T47D (cell line): ENCODE measurements at regions not wholly inside any gene's neighbourhood (a gene's known extent, or its start where the extent isn't known, plus 50 kb on each side); places are given as distances from the start of the nearest gene placed in this dataset.
"Not testable (repeated sequence)": the region's sequence is repeated elsewhere in the genome, so short reads cannot be mapped to it uniquely, and the experiment has no call there.

Experiments
- DNase-seq, 2 experiments: peaks; one replicate each; pipeline versions ENCODE4 v3.0.0 to v3.0.0-alpha.2; 2011 to 2012; ENCODE audit warnings: low read depth in 1 of 2, low spot score in 1 of 2
- JUND ChIP-seq: IDR thresholded peaks from 2 replicates; pipeline ENCODE4 v1.6.1; 2012; ENCODE audit warnings: low read depth
- in situ Hi-C: cut with HindIII; loops from 2 replicates; pipeline ENCODE4 v1.10.0; 2016; ENCODE audit warnings: low sequenced_read_pairs, low pct_unique_long_range_greater_than_20kb

GRCh38 chr1:201726700-201727099 is 102.3 kb upstream of the IPO9 start:
- no peak for DNase-seq
- no peak for TF ChIP-seq JUND
- in situ Hi-C loops: no loop called here

DNA sequence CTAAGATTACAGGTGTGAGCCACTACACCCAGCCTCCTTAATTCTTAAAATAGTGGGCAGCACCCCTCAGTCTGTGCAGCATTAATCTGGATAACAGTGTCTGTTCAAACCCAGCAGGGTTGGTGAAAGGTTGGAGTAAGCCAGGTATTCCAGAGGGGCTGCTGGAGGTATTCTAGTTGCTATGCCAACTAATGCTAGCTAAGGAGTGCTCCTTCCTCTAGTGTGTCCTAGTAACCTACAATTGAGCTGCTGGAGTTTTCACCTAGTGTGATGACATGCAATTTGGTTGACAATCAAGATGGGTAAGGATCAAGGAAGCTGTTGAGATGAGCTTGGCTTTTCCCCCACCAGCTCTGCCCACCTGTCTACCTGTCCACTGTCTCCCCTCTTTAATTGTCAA is 100.2 kb upstream of the IPO9 start:
- in situ Hi-C loops: no loop called here
- DNase-seq: no peak
- TF ChIP-seq JUND: no peak

DNA sequence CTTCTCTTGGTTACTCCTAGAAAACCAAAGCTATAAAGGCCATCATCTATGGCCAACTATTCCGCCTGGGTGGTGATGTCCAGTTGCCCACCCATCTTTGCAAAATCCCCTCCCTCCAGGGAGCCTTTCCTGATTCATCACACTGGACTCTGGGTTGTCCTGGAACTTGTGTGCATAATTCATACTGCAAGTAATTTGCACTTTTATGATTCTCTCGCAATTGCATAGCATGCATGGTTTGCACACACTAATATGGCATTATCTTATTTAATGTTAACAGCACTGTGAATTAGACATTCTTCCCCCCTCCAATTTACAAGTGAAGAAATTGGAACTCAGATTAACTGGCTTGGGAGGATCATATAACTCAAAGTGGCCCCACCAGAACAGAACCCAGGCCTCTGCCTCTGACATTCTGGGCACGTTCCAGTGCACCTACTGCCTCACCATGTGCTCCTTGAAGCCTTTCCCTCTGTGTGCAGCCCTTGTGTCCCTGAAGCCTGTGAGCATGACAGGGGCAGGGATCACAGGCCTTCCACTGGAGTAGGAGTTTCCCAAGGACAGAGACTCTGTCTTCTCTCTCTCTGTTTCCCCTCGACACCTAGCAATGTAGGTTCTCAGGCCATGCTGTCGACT is 98.9 kb upstream of the IPO9 start:
- in situ Hi-C loops: no loop called here
- TF ChIP-seq JUND: no peak
- no peak for DNase-seq

DNA sequence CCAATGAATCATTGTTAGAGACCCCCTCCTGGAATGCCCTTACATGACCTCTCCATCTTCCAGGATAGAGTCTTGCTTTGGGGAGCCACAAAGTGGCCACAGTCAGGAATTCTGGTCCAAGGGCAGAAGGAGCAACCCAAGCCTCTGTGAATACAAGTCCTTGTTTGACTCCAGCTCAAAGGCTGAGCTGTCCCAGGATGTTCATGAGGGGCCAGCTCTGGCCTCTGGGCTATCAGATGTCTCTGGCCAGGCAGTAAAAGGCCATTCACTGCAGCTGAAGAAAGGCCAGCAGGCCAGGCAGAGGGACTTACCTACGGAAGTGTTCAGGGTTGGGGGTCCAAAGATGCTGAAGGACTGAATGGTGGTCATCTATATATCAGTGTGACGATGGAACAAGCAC is 98.3 kb upstream of the IPO9 start:
- in situ Hi-C loops: no loop called here
- no peak for DNase-seq
- no peak for TF ChIP-seq JUND

DNA sequence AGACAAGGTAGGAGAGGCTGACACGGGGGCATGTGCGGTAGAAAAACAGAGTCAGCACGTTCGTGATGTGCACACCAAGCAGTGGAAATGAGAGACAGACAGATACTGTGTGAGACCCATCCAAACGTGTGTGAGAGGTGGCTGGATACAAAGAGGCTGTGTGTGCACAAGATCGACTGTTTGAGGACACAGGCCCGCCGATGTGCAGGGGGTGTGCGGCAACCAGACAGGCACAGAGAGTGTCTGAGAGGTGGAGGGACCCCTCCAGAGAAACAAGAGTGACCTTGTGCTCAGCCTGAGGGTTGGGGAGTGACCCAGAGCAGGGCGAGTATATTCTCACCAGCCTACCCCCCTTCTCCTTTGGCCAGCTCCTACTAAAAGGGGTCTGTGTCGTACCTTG is 97.8 kb upstream of the IPO9 start:
- DNase-seq: no peak
- no peak for TF ChIP-seq JUND
- in situ Hi-C loops: no loop called here

DNA sequence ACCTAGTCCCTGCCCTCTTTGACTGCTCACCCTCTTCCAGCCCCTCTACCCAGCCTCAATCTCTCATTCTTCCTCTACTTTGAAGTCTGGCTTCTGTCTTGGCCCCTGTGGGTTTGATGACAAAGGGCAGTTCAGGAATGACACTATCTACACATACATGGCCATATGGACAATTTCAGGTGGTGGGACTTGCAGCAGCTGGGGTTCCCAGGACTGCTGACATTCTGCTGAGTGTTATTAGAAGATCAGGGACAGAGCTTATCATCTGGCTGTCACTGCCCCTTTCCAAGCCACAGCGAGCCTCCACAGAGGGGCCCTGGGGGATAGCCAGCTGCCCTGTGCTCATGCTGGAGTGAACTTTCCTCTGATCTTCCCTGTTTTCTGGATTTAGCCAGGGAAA is 97.4 kb upstream of the IPO9 start:
- in situ Hi-C loops: no loop called here
- TF ChIP-seq JUND: no peak
- no peak for DNase-seq

- in situ Hi-C loops: no loop called here
- no peak for DNase-seq
- no peak for TF ChIP-seq JUND
Observed at GRCh38 chr1:201732351-201732750, 96.6 kb upstream of the IPO9 start.

GRCh38 chr1:201734221-201734620 is 94.7 kb upstream of the IPO9 start:
- DNase-seq, in situ Hi-C loops: not testable (repeated sequence)

DNA sequence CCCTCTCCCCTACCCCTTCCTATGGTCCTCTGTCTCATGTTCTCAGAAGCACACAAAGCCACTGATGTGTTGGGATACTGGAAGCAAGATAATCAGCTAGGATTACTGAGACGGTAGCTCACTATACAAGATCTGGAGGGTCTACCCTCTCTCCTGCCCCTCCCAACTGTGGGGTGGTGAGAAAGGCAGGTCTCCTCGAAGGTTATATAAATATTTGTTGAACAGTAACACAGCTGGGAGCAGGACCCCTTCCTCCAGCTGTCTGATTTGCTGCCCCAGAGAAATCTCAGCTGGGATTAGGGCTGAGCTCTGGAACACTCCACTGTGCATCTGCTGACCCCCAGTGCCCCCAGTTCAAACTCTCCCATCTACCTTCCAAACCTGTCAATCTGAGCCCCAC is 94.2 kb upstream of the IPO9 start:
- no peak for DNase-seq
- no peak for TF ChIP-seq JUND
- in situ Hi-C loops: no loop called here

GRCh38 chr1:201736707-201737320 is 92.1 kb upstream of the IPO9 start:
- in situ Hi-C loops: no loop called here
- no peak for DNase-seq
- TF ChIP-seq JUND: no peak

- no peak for TF ChIP-seq JUND
- no peak for DNase-seq
- in situ Hi-C loops: no loop called here
Observed at GRCh38 chr1:201737352-201738060, 91.5 kb upstream of the IPO9 start.

DNA sequence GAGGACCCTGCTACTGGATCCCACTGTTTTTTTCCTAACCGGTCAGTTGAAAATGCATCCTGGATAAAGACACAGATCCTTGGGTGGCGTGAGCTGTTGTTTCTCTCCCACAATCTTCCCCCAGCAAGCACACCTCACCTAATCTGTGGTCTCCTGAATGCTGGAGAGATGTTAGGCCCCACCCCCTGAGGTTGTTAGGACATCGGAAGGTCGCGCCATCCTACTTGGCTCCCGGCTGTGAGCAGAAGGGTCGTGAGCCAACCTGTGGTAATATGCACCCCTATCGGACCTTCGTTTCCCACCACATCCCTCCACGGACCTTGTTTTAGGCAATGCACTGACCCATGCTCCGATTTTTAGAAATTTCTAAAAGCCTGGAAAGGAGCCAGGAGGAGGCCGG is 89.9 kb upstream of the IPO9 start:
- no peak for DNase-seq
- TF ChIP-seq JUND: no peak
- in situ Hi-C loops: no loop called here

DNA sequence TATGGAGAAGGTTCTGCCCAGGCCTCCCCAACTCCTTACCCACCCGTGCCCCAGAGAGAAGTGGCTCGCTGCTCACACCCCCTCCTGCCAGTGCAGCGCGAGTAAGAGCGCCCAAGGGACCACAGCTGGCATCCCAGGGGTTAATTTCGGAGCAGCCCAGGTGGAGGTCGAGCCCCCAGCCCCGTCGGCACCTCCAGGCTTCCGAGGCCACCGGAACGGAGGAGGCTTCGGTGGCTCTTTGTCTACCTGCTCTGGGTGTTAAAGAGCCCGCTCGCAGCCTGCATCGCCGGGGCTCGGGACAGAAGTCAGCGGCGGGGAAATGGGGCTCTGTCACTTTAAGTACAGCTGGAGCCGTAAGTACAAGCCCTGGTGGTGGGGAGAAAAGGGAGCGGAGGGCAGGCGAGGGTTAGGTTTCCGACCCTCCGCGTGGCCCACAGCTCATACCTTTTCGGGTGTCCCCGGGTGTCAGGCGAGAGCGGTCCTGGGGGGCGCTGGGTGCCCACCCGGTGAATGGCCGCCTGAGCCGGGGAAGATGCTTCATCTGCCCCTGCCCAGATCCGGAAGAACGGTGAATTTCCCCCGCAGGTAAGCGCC is 89.4 kb upstream of the IPO9 start:
- peak; percentile 59 to 84 for DNase-seq
- in situ Hi-C loops: no loop called here
- TF ChIP-seq JUND: no peak

DNA sequence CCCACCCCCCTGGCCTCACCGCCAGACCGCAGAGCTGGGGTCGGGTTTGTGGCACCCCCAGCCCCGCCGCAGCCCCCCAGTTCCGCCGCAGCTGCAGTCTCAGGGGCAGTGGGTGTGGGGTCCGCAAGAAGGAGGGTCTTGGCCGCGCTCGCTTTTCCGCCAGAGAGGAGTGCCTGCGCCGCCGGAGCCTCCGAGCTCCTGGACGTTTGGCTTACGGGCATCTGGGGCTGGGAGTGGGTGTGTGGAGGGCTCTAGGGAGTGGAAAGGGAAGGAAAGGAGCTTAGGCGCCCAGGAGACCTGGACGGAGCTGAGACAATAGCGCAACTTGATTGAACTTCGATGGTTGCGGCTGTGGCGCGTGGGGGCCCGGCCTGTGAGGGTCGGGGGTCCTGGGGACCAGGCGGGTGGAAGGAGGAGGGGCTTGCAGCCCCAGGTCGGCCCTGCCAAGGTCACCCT is 88.8 kb upstream of the IPO9 start:
- no peak for TF ChIP-seq JUND
- DNase-seq: no peak
- in situ Hi-C loops: no loop called here
